Endothelial cell of umbilical vein (primary cell): ENCODE measurements at regions not wholly inside any gene's neighbourhood (a gene's known extent, or its start where the extent isn't known, plus 50 kb on each side); places are given as distances from the start of the nearest gene placed in this dataset.

Experiments used
- BruUV-seq: library from RNA; stranded (reverse); fragments of 400-500 nt; replicated peaks from 2 replicates; lab custom pipeline; 2021; lab: Mats Ljungman, UMichigan
- CTCF ChIA-PET: fragments of 300-600, 350-600 bp; sonication (Branson Sonifier 250); formaldehyde crosslinking; loops from one replicate; lab custom pipeline; 2021; ENCODE audit warnings: antibody characterized with exemption, inconsistent platforms; lab: Charles Lee
- POLR2A ChIA-PET: fragments of 300-600, 350-600 bp; sonication (Branson Sonifier 250); formaldehyde crosslinking; loops from one replicate; lab custom pipeline; 2021; ENCODE audit warnings: antibody characterized with exemption, inconsistent platforms; lab: Charles Lee
- DNase-seq: peaks from one replicate; pipeline ENCODE4 v3.0.0-alpha.2; 2011; ENCODE audit warnings: low read depth, low spot score
- FAIRE-seq: peaks from 2 replicates; lab custom pipeline; 2011; peaks lifted over from hg19 to GRCh38; lab: Jason Lieb, UNC
- H2AFZ ChIP-seq: 2 replicates; pipeline ENCODE4 v1.6.0; 2012; ENCODE audit warnings: low read depth, low read length, control low read depth, inconsistent platforms
- H3K27ac ChIP-seq: 2 replicates; pipeline ENCODE4 v1.5.1; 2011; ENCODE audit warnings: low read depth, mild to moderate bottlenecking, control low read depth, low read length, moderate library complexity; ENCODE audit not compliant: insufficient read depth
- H3K27me3 ChIP-seq, 2 experiments: 2 replicates each; pipeline versions ENCODE4 v1.6.0 to v1.6.1; 2011; ENCODE audit warnings: low read length in 2 of 2, mixed read lengths in 1 of 2; ENCODE audit not compliant: control insufficient read depth in 2 of 2, insufficient read depth in 2 of 2
- H3K36me3 ChIP-seq, 2 experiments: 2 replicates in 1 of 2; 3 replicates in 1 of 2; pipeline ENCODE4 v1.5.1; 2011; ENCODE audit warnings: low read length in 2 of 2, mild to moderate bottlenecking in 1 of 2, moderate library complexity in 1 of 2; ENCODE audit not compliant: control insufficient read depth in 2 of 2, insufficient read depth in 2 of 2; ENCODE audit errors: extremely low read depth in 1 of 2
- H3K4me1 ChIP-seq: 3 replicates; pipeline ENCODE4 v1.5.1; 2011; ENCODE audit warnings: mild to moderate bottlenecking, low read length; ENCODE audit not compliant: control insufficient read depth, insufficient read depth; ENCODE audit errors: extremely low read depth
- H3K4me2 ChIP-seq: 2 replicates; pipeline ENCODE4 v1.6.1; 2011; ENCODE audit warnings: low read length, control low read depth, mixed read lengths; ENCODE audit not compliant: insufficient read depth
- H3K4me3 ChIP-seq, 3 experiments: fragments of 200-600 bp in 1 of 3; sonication (generic), shearing (Covaris generic) in 1 of 3; replicated peaks in 1 of 3; 2 replicates each; pipeline ENCODE4 v1.5.1; 2011 to 2016; ENCODE audit warnings: control low read depth in 3 of 3, low read length in 3 of 3, mild to moderate bottlenecking in 2 of 3, inconsistent platforms in 1 of 3, low read depth in 1 of 3, moderate library complexity in 1 of 3; ENCODE audit not compliant: insufficient read depth in 1 of 3
- H3K79me2 ChIP-seq: 2 replicates; pipeline ENCODE4 v1.6.0; 2012; ENCODE audit warnings: low read length, inconsistent platforms; ENCODE audit not compliant: control insufficient read depth, insufficient read depth
- H3K9ac ChIP-seq: replicated peaks from 2 replicates; pipeline ENCODE3; 2011; ENCODE audit warnings: low read length, control low read depth; ENCODE audit not compliant: insufficient read depth; ENCODE audit errors: extremely low read depth
- H3K9me1 ChIP-seq: replicated peaks from 3 replicates; pipeline ENCODE4 v1.6.0; 2011; ENCODE audit warnings: mild to moderate bottlenecking, low read length; ENCODE audit not compliant: control insufficient read depth, insufficient read depth; ENCODE audit errors: extremely low read depth
- H3K9me3 ChIP-seq: replicated peaks from 2 replicates; pipeline ENCODE4 v1.5.1; 2012; ENCODE audit warnings: low read length, inconsistent platforms; ENCODE audit not compliant: control insufficient read depth, insufficient read depth
- H4K20me1 ChIP-seq: replicated peaks from 2 replicates; pipeline ENCODE3; 2011; ENCODE audit warnings: mild to moderate bottlenecking, low read length; ENCODE audit not compliant: control insufficient read depth, insufficient read depth; ENCODE audit errors: extremely low read depth
- EZH2 ChIP-seq: IDR thresholded peaks from 2 replicates; pipeline ENCODE4 v1.6.1; 2012; ENCODE audit warnings: borderline replicate concordance, low read depth, mild to moderate bottlenecking, moderate library complexity, low read length, inconsistent platforms; ENCODE audit not compliant: severe bottlenecking
- FOS ChIP-seq: IDR thresholded peaks from 2 replicates; pipeline ENCODE4 v1.6.1; 2011; ENCODE audit warnings: mild to moderate bottlenecking, low read length, moderate library complexity, borderline replicate concordance; ENCODE audit not compliant: insufficient read depth
- GATA2 ChIP-seq: IDR thresholded peaks from 2 replicates; pipeline ENCODE4 v1.7.0; 2011; ENCODE audit warnings: low read depth, mild to moderate bottlenecking, moderate library complexity, mixed read lengths, low read length; ENCODE audit not compliant: insufficient read length, insufficient read depth
- JUN ChIP-seq: IDR thresholded peaks from 2 replicates; pipeline ENCODE4 v1.6.1; 2011; ENCODE audit warnings: borderline replicate concordance, low read depth; ENCODE audit not compliant: insufficient read length, insufficient read depth
- MYC ChIP-seq: IDR thresholded peaks from one replicate; pipeline ENCODE4 v1.6.1; 2011; ENCODE audit warnings: mild to moderate bottlenecking, low read depth, low read length
- POLR2A ChIP-seq: IDR thresholded peaks from 2 replicates; pipeline ENCODE4 v1.6.1; 2012; ENCODE audit warnings: low read depth, mild to moderate bottlenecking, control low read depth, low read length
- POLR2AphosphoS5 ChIP-seq: IDR thresholded peaks from 2 replicates; pipeline ENCODE4 v1.6.1; 2012; ENCODE audit warnings: low read depth, mild to moderate bottlenecking, control low read depth, low read length, moderate library complexity; ENCODE audit not compliant: insufficient read depth
- dilution Hi-C: fragments of 300-500 bp; cut with MboI; formaldehyde crosslinking; loops from one replicate; pipeline ENCODE4 v1.15.0; 2019; ENCODE audit warnings: low sequenced_read_pairs; ENCODE audit not compliant: extremely low pct_ligation_motif_present
- intact Hi-C: fragments of 100-400 bp; cut with micrococcal nuclease; formaldehyde crosslinking; loops from one replicate; pipeline ENCODE4 v1.10.0; 2022
- TF ChIP-seq, protein P1 (sequence below), 2 donors: IDR thresholded peaks; 1 replicate in 1 of 2; 2 replicates in 1 of 2; pipeline ENCODE4 v1.5.1; 2011; ENCODE audit warnings: low read length in 2 of 2, mild to moderate bottlenecking in 2 of 2, moderate library complexity in 2 of 2, control low read depth in 1 of 2, inconsistent platforms in 1 of 2, low read depth in 1 of 2; ENCODE audit not compliant: insufficient read depth in 1 of 2; ENCODE audit errors: extremely low read depth in 1 of 2
- TF ChIP-seq, protein P2 (sequence below): IDR thresholded peaks from 2 replicates; pipeline ENCODE4 v1.6.1; 2011; ENCODE audit not compliant: insufficient read depth, insufficient read length

DNA sequence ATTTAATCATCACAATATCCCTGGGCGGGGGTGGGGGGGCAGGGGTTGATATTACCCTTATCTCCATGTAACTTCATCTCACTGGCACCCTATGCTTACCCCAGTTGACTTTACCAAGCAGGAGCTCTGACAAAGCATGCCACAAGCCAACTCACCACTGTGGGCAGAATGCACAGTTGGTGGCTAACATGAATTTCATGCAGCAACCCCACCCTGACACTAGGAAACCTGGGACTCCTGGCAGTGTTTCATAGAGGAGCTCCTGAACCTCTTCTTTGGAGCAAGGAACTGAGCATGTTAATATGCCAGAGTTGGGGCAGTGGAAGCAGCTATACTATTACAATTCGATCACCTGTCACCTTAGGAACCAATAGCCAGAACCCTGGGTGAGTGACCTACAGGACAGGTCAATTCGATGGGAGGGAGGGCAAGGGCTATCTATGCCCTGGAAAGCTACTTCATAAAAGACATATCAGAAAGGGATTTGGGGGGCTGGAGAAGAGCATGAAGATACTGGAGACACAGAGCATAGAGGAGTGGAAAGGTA is 97.2 kb upstream of the ACSL4 start:
- Histone ChIP-seq H4K20me1 (no peaks in the 10 kb centered on the region), H3K4me3 (no peak overlapping the region), H3K79me2 (no peaks in the 10 kb centered on the region), H2AFZ (no peak overlapping the region), H3K4me1 (no peaks in the 10 kb centered on the region), H3K27ac (no peak overlapping the region), H3K9me1 (no peaks in the 10 kb centered on the region), H3K9ac (no peak overlapping the region), H3K36me3 (no peaks in the 10 kb centered on the region), H3K27me3 (no peaks in the 10 kb centered on the region), H3K9me3 (no peaks in the 10 kb centered on the region), H3K4me2 (no peak overlapping the region)
- BruUV-seq, result no TSS peak
- dilution Hi-C loops, result no loop called here
- POLR2A ChIA-PET, result no interaction called here
- TF ChIP-seq JUN (no peak), POLR2AphosphoS5 (no peak)
- CTCF ChIA-PET, result interaction anchor here (1.2 to 1.5 kb wide), 3 partner anchors 11 to 27 kb away, joined by 4 to 7 read pairs (median 5); no protein-coding TSS in a partner anchor
- intact Hi-C loops, result no loop called here
- DNase-seq (no peak), FAIRE-seq (no peak)

DNA sequence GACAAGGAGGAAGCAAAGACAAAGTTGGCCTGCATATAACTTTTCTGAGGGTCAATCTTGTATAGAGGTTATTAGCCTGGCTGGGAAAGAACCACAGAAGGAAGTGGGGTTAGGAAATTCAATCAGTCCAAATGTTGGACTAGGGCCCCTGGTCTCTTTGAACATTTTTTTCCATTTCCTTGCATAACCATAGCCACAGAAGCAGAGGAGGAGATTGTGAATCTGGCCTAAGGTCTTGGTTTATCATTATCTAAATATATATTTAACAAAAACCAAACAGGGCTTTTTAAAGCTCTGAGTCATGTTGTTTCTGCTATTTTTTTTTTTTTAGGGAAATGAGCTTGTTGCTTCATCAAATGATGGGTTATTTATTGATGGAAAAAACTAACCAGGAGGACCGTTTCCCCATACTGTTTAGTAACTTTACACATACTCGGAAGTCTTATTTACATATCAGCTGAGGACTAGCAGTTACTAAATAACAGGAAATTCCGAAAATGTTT is 97.7 kb upstream of the ACSL4 start:
- Histone ChIP-seq H3K27ac (no peak overlapping the region), H3K4me2 (no peak overlapping the region), H3K4me1 (no peaks in the 10 kb centered on the region), H2AFZ (no peak overlapping the region), H4K20me1 (no peaks in the 10 kb centered on the region), H3K9me3 (no peaks in the 10 kb centered on the region), H3K36me3 (no peaks in the 10 kb centered on the region), H3K9me1 (no peaks in the 10 kb centered on the region), H3K9ac (no peak overlapping the region), H3K27me3 (no peaks in the 10 kb centered on the region), H3K4me3 (no peak overlapping the region), H3K79me2 (no peaks in the 10 kb centered on the region)
- no TSS peak for BruUV-seq
- TF ChIP-seq MYC (no peak), GATA2 (no peak), EZH2 (no peak), POLR2A (no peak), POLR2AphosphoS5 (no peak), JUN (no peak), FOS (no peak)
- TF ChIP-seq, protein P1, sequence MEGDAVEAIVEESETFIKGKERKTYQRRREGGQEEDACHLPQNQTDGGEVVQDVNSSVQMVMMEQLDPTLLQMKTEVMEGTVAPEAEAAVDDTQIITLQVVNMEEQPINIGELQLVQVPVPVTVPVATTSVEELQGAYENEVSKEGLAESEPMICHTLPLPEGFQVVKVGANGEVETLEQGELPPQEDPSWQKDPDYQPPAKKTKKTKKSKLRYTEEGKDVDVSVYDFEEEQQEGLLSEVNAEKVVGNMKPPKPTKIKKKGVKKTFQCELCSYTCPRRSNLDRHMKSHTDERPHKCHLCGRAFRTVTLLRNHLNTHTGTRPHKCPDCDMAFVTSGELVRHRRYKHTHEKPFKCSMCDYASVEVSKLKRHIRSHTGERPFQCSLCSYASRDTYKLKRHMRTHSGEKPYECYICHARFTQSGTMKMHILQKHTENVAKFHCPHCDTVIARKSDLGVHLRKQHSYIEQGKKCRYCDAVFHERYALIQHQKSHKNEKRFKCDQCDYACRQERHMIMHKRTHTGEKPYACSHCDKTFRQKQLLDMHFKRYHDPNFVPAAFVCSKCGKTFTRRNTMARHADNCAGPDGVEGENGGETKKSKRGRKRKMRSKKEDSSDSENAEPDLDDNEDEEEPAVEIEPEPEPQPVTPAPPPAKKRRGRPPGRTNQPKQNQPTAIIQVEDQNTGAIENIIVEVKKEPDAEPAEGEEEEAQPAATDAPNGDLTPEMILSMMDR (IDR thresholded peaks at IDR 0.05; ENCODE audit: extremely low read depth in 1 of 2, insufficient read depth in 1 of 2, low read depth in 1 of 2, low read length in 2 of 2), result no peak
- TF ChIP-seq, protein P2, sequence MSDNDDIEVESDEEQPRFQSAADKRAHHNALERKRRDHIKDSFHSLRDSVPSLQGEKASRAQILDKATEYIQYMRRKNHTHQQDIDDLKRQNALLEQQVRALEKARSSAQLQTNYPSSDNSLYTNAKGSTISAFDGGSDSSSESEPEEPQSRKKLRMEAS, result no peak
- POLR2A ChIA-PET, result no interaction called here
- DNase-seq (peak; percentile 10), FAIRE-seq (no peak)
- CTCF ChIA-PET, result interaction anchor here (1.2 to 1.5 kb wide), 3 partner anchors 11 to 26 kb away, joined by 4 to 7 read pairs (median 5); no protein-coding TSS in a partner anchor
- dilution Hi-C loops, result no loop called here
- intact Hi-C loops, result no loop called here
